NCI-H1417 treated with DMSO at 0.1 percent for 48 hours (cell line): ENCODE measurements at regions not wholly inside any gene's neighbourhood (a gene's known extent, or its start where the extent isn't known, plus 50 kb on each side); places are given as distances from the start of the nearest gene placed in this dataset.
"Not testable (repeated sequence)": the region's sequence is repeated elsewhere in the genome, so short reads cannot be mapped to it uniquely, and the experiment has no call there.

Source experiments
- DNase-seq: peaks from one replicate; lab custom pipeline; 2025; lab: John Stamatoyannopoulos, UW

DNA sequence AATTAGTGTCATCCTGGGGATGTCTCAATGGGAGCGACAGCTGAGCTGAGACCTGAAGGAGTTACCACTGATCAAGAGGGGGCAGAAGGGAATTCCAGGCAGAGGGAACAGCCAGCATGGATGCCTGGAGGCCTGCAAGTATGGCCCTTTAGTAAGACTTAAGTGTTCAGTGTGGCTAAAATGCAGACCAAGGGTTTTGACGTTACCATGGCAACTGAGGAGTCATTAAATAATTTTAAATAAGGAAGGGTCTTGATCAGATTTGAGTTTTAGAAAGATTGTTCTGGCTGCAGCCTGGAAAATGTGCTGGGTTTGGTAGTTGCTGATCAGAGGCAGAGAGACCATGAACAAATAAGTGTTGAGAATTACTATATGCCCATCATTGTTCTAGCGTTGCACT, 285.5 kb downstream of the USP46 start:
- no peak for DNase-seq

DNA sequence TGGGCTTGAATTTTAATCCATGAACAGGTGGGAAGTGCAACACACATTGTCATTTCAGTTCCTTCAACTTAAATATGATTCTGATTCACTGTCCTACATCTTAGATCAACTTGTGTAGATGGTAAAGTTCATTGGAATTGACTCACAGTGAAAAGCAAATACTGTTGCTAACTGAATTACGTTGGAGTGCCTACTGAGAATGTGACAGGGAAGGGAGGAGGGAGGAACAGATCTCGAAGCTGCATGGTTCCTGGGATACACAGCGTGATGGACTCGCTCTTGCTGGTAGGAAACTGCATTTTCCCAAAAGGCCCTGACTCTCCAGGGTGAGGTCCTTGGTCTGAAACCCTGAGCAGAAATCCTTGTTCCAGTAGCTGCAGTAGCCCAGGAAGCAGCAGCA, 284.2 kb downstream of the USP46 start:
- DNase-seq, result no peak

DNA sequence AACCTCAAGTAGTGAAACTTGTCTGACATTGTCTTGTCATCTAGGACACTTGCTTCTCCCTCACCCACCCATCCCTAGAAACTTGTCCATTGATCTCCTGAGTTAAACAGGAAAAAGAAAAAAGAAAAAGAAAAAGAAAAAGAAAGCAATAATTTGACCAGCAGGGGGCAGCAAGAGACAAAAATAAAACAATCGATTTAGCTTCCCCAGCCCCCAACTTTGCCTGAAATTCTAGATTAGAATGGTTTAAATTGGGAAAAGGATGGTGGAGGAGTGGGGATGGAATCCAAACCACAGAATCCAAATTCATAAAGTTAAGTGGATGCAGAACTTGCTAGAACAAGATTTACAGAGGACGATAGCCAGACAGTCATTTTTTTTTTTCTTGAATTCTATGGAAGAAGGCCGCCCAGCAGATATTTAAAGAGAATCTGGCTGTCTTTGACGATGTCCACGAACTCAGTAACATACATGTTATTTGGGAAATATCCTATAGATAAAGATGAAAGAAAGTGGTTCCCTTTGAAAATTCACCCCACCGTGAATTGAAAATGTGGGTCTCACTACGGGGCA, 282.9 kb downstream of the USP46 start:
- DNase-seq, result no peak

DNA sequence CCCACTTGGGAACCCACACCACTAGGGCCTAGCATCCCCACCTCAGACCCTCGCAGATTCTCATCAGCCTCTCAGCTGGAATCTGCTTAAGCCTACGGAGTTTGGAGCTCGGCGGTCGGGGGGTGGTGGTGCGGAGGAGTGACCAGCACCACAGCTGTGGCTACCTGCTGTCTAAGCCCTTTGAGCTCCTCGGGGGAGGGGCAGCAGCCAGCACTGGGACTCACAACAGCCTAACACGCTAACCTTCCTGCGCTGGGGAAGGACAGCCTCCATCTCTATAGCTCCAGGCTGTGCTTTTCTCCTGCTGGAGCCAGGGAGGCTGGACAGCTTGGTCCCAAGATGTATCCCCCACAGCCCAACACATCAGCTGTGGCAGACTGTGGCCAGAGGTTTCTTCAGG, 281.5 kb downstream of the USP46 start:
- DNase-seq, result no peak

DNA sequence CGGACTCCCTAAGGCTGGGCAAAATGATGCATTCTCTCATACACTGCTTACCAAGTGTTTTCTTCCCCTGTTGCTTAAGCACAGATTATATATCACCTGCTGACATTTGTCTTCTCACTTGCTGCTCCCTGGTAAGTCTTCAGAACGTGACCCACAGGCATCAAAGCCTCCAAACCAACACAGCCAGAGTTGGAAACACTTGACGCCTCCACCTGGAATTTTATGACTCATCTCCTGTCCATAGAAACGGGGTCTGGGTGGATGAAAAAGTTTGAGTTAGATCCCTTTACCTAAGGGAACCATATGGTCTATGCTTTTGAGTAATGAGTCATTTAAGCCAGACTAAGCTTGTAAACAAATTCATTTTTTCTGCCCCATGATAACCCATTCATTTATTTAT, 251.6 kb downstream of the USP46 start:
- DNase-seq, result no peak

DNA sequence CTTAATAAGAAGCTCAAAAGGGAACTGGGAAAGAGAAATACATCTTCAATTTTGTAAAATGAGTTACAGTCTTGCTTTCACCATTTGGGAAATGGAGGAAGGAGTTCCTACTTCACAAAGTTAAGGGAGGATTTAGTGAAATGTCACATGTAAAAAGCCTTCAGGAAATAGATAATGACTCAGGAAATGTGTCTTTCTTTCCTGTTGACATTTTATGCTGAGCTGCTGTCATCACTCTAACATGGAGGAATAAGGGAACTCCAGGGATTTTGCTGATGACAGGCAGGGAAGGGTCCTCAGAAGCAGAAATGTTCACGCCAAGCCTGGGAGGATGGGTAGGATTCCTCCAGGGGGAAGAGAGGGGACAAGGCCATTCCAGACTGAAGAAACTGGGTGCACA, 251.1 kb downstream of the USP46 start:
- no peak for DNase-seq

DNA sequence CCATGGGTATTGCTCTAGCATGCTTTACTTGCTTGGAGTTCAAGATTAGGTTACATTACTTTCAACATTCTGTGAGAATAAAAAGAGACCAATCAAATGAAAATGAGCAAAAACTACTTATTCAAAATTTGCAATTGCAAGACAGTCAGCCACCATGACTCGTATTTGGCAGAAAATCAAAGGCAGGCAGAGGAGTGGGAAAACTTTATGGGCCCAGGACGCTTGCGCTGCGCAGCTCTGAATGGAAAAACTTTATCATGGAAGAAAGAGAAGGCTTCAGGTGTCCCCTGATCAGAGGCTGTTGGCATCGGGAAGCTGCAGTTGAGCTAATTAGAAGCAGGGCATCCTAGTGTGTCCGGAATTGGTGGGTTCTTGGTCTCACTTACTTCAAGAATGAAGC, 250.6 kb downstream of the USP46 start:
- no peak for DNase-seq

DNA sequence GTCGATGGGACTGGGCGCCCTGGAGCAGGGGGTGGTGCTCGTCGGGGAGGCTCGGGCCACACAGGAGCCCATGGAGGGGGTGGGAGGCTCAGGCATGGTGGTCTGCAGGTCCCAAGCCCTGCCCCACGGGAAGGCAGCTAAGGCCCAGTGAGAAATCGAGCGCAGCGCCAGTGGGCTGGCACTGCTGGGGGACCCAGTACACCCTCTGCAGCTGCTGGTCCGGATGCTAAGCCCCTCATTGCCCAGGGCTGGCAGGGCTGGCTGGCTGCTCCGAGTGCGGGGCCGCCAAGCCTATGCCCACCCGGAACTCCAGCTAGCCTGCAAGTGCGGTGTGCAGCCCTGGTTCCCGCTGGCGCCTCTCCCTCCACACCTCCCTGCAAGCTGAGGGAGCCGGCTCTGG, 249.3 kb downstream of the USP46 start:
- DNase-seq, result not testable (repeated sequence)

DNA sequence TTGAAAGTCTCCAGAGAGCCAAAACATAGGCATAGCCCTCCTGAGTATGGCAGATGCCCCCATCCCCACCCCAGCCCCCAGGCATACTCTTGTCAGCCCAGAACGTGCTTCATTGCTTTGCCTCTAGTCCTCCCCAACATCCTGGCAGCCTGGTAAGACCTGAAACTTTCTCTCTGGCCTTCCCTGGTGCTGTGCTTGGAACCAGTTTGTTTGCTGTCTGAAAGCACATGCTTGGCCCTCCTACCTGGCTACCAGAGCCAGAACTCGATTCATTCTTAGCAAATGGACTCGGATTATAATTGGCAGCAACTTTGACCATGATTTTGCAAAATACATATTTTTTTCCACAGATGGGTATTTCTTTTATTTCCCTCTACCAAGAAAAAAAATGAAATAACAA, 248.1 kb downstream of the USP46 start:
- DNase-seq, result no peak

DNA sequence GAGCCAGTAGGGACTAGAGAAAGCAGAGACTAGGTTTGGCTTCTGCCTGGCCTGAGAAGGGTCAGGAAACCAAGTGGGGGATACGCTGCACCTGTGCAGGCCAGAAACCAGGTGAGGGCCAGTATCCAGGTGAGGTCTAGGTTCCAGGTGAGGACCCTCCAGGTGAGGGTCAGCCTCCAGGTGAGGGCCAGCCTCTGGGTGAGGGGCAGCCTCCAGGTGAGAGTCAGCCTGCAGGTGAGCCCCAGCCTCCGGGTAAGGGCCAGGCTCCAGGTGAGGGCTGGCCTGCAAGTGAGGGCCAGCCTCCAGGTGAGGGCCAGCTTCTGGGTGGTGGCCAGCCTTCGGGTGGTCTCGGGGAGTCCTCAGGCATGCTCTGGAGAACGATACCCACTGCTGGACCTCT, 238.8 kb downstream of the USP46 start:
- no peak for DNase-seq

DNA sequence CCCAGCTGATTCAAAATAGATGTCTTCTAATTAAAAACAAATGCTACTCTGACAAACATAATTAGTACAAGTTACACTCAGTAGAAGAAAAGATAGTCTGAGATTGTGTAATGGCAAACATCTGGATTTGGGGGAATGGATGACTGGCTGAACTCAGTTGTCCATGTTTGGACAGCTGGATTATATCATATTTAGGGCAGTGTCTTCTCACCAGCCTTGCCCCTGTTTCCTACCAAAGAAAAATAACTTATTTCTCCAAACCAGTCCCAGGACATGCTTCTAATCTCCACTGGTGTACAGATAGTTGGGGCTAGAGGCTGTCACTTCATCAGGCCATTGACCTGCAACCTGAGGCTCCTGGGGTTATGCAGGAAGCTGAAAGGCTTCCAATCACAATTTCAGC, 237.3 kb downstream of the USP46 start:
- no peak for DNase-seq

DNA sequence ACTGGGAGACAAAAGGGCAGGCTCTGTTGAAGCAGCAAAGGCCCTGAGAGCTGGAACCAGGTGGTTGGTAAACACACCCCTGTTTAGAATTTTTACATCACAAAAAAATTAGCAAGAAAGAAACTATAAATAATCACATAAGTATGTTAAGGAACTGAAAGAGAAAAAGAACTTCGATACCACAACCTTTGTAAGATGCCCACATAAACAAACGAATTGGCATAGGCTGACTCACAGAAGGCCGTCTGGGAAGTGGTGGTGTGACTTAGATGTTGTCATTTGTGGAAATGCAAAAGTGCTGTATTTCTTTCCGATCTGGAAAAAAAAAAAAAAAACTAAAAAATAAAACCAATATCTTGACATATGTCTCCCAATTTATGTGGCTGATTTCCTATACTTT, 235.1 kb downstream of the USP46 start:
- no peak for DNase-seq

DNA sequence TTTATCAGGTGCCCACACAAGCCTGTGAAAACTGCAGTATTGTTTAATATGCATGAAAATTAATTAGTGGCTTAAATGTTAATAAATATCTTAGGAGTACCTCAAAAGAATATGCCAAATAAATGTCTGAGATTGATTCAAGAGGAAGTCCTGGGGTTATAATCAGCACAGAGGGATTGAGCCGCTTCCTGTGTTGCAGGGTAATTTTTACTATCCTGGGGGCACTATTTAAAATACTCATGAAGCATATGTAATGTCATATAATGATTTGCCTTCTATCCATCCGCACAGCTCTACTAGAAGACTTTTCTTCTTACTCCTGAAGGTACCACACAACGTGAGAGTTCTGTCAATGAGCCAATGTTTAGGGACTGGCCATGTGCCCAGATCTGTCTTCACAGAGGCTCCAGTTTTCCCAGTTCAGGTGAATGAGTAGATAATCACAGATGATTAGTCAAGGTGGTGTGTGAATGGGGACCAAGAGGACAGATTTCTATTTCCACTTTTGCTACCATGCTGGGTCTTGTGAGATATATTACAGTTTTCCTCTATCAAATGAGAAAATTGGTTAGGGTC, 233.3 kb downstream of the USP46 start:
- DNase-seq, result no peak

DNA sequence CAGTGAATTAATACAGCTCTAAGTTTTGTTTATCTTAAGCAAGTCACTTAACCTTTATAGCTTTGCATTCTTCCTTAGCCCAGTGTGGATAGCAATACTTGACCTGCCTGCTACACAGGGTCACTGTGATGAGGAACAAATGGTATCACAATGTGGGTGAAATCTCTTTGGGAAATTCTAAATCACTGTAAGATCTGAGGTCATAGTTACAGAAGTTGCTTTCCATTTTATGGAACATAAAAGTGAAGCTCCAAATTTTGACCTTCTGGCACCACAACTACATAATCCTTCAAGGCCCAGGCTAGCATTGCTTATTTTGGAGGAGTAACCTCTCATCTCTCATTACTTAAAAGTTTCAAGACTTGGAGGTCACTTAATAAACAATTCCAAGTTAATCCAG, 227.7 kb downstream of the USP46 start:
- no peak for DNase-seq

DNA sequence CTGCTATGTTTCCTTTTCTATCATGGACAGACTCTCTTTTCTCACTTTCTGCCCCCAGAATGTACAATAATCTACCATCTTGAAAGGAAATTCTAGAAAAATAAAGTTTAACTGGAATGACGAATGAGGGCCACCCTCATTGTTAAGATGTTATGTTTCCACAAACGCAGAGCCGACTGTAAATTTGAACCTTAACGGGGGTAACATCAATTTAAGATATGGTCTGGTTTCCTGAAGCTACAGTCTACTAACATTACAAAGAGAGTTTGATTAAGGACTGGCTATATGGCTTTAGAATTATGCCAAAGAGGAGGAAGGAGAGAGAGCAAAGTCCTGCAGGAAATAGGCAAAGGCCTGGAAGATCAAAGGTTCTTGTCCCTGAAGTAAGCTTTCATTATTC, 227.2 kb downstream of the USP46 start:
- no peak for DNase-seq

DNA sequence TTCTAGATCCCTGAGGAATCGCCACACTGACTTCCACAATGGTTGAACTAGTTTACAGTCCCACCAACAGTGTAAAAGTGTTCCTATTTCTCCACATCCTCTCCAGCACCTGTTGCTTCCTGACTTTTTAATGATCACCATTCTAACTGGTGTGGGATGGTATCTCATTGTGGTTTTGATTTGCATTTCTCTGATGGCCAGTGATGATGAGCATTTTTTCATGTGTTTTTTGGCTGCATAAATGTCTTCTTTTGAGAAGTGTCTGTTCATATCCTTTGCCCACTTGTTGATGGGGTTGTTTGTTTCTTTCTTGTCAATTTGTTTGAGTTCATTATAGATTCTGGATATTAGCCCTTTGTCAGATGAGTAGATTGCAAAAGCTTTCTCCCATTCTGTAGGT, 216.6 kb downstream of the USP46 start:
- DNase-seq, result not testable (repeated sequence)

DNA sequence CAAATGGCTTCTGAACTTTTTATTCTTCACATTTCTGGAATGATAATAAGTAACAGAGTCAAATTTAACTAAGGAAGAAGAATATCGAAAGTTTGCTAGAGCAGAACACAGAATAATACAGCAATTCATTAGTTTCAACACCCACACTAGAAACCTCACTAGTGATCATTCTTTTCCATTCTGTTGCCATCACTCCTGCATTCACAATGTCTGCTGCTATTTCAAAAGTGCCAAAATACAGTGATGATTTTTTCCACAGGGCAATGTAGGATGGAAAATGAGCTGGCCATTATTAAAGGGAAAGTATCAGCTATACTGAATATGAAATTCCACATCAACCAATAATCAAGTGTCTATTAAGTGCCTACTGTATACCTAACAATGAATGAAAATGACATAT, 186.7 kb downstream of the USP46 start:
- no peak for DNase-seq

DNA sequence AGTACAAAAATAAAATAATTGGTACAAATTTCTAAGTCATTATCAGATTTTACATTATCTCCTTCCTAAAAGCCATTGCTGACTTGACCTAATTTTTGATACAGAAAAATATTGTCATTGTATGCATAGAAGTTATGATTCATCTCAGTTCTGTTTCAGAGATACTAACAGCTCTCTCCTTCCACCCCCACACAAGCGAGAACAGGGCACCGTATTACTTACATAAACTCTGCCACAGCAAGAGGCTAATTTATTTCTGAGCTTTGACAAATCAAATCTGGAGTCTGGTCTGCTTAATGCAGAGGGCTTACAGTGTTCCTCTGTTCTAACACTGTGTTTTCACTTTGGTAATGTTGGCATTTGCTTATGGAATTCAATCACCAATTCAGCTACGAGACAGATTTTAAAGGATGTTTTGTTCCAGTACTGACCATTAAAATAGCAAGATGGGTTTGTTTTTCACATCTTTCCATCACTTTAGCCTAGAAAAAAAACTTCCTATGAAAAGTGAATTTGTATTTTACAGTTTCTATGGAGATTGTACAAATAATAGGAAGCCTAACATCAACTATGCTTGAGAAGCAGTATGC, 181.8 kb downstream of the USP46 start:
- DNase-seq, result no peak

DNA sequence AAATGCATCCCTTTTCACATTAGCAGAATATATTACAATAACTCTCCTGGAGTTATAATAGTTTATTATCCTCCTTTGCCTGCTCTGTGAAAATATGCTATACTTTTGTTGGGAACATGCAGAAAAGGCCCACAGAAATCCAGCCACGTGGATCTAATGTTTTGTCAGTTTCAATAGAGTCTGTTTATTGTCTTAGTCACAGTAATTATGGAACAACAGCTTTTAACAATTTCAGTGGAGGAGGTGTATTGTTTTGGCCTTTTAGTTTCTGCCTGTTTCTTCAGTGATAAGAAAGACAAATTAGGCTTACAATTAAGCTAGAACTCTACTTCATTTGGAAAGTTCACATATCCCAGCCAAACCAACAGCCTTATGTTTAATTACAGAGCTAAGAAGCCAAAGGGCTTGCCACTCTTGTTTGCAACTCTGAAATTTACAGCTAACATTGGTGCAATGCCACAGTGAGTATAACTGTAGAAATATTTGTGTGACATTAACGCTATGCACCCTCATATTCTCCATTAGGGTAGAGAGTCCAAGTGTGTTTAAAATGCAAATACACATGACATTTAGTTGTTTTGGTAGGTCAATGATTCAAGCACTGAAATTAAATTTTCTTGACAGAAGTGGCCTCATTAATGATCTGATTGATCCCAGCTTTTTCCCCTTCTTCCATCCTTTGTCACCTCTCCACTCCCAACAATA, 175.8 kb downstream of the USP46 start:
- no peak for DNase-seq

DNA sequence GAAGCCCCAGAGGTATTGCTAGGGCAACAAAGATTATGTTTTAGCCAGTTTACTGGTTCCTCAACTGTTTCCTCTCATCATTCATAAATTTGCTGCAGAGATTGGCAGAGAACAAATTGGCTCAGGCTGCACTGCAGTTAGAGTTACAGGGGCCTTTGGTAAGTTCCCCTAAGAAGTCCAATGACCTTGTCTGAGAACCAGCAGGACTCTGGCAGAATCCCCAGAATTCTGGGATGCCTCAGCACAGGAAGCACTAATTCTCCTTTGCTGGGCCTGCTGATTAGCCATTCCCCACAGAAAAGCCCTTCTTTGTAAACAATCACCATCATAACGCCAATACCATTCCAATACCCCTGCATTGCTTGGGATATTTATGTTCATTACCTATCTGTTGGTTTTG, 151.3 kb downstream of the USP46 start:
- DNase-seq, result no peak

DNA sequence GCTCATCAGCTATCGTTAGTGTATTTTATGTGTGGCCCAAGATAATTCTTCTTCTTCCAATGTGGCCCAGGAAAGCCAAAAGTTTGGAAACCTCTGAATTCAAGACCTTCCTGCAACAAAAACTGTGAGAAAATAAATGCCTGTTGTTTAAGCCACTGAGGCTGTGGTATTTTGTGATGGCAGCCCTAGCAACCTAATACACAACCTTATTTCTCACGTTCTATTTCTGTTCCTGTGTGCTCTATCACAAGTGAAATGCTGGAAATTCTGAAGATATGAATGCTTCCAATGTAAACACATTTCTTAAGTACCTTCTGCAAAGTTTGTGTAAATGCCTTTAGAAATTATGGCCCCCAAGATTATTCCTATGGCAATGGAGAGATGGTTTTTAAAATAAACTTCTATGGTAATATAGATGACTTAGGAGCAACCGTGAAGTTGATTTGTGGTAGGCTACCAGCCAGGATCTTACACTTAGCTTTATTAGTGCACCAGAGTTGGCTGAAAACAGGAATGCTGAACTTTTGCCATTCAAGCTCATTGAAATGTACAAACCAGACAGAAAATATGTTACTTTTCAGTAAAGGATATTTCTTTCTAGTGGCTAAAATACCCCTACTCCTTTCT, 148.0 kb downstream of the USP46 start:
- DNase-seq, result no peak

DNA sequence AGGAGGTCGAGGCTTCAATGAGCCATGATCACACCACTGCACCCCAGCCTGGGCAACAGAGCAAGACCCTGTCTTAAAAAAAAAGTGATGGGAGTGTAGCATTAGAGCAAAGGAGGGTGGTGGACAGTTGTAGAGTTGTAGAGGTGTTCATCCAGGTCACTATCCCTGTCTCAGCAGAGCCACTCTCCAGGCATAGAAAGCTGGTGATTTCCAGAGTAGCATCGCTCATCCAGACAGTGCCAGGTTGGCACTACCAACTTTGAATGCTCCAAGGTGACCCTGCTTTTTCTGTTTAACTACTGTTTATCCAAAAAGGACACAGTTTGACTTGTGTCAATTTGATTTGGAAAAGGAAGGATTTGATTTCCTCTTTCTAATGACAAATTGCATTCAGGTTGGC, 147.3 kb downstream of the USP46 start:
- DNase-seq, result no peak

DNA sequence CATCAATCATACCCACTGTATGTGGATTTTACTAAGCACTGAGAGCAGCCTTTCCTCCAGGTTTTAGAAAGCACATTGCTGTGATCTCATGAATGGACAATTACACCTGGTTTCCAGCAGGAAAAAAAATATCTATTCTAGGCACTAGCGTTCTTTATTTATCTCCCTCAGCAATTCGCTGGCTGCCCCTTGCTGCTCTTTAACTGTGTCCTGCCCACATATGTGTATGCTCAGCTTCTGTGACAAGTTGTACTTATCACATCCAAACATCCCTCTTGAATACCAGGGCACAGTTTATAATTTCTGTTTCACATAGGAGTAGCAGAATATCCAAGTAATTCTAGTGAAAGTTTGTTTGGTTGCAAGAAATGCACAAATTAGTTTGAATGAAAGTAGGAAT, 146.8 kb downstream of the USP46 start:
- DNase-seq, result no peak
